G401.6 (cell line): ENCODE measurements at regions not wholly inside any gene's neighbourhood (a gene's known extent, or its start where the extent isn't known, plus 50 kb on each side); places are given as distances from the start of the nearest gene placed in this dataset.

Source experiments
- FAIRE-seq: peaks from 2 replicates; lab custom pipeline; 2012; peaks lifted over from hg19 to GRCh38; lab: Jason Lieb, UNC

DNA sequence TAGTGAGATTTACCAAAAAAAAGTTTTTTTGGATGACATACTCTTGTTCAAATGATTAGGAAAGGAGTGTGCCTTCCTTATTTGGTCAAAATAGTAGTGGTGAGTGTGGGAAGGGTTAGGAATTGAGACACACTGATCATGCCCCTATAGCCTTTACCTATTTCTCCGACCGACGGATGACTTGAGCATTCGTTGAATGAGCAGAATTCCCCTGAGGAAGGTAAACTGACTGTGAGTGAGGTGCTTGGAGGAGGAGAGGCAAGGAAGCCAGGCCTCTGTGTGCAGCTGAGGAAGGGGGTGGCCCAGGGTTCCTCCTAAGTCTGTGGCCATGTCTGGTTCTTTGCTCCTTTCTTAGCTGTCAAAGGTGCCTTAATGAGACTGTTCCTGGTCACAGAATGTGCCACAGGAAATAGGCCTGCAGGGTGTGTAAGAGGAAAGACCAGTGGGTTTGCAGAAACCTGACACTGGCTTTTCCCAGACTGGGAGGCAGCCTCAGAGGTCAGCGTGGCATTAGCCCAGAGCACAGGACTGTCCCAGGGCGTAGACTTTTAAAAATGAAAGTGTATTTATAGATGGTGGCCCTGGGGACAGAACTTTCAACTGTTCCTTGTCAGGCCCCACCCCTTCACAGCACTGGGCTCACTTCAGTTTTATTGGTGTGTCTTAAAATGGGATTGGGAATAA lies 307.7 kb upstream of the C2CD4B start:
- FAIRE-seq, result no peak

GRCh38 chr15:62474021-62474770 lies 309.1 kb upstream of the C2CD4B start:
- no peak for FAIRE-seq

DNA sequence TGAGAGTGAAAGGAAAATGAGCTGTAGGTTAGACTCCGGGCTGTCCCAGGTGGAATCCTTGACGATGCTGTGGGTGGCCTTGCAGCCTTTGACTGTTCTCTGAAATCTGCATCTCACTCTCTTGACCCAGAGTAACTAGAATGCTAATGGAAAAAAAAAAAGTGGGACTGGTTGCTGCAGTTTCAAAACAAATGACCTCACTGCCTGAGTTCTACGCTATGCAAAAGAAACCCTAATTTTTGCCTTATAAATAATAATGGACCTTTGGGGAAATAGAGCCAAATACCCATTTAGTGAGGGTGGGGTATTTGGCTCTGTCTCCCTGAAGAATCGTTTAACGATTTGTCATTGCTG lies 309.7 kb upstream of the C2CD4B start:
- no peak for FAIRE-seq

GRCh38 chr15:62475591-62475990 lies 310.5 kb upstream of the C2CD4B start:
- FAIRE-seq, result no peak

DNA sequence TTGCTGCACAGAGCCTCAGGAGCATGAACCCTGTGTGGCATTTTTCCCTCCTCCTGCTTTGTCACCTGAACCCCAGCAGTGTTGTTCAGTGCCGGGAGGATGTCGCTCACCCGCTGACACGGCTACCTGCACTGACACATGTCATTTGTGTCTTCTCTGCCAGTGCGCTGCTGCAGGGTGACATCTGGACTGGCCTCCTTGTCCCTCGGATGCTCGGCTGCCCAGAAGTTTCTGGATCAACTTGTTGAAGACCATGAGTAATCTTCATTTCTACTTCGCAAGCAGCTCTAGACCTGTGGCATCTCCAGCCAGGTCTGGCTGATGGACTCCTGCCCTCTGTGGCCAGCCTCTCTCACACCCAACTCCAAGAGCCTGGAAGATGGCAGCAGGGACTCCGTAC lies 311.1 kb upstream of the C2CD4B start:
- no peak for FAIRE-seq

DNA sequence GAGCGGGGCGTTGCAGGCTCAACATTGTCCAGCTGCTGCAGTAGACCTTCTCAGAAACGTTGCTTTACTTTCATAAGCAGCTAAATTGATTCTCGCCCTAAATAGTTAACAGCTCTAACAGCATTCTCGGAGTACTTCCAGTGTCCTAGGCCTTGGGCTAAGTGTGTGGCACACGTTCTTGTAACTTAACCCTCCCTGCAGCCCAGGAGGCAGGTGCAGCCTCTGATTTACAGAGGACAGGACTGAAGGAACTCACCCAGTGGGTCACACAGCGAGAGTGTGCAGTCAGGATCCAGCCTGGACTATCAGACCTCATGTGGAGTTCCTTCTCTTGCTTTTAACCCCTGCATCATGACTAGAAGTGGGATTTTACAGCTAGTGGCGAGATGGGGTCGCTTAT lies 312.8 kb upstream of the C2CD4B start:
- FAIRE-seq, result no peak

- peak; percentile 78 for FAIRE-seq
Measured at GRCh38 chr15:62482785-62483429, 317.8 kb upstream of the C2CD4B start.

DNA sequence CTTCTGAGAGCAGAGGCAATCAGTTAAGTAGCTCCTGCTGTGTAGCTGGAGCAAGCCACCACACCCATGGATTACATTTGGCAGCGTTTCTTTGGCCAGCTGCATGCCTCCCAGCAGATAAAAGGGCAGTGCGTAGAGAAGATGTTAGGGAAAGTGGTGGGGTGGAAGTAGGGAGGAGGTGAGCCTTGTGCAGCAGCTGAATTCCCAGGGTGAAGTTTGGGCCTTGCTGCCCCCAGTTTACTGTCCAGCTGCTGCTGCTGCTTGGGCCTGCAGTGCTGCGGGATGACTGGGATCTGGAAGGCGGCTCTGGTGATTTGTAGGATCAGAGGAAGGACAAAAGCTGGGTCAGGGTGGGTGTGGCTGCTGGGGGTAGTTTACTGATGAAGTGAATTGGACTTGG lies 318.7 kb upstream of the C2CD4B start:
- FAIRE-seq, result no peak

- no peak for FAIRE-seq
Measured at GRCh38 chr15:62485170-62485720, 320.2 kb upstream of the C2CD4B start.

DNA sequence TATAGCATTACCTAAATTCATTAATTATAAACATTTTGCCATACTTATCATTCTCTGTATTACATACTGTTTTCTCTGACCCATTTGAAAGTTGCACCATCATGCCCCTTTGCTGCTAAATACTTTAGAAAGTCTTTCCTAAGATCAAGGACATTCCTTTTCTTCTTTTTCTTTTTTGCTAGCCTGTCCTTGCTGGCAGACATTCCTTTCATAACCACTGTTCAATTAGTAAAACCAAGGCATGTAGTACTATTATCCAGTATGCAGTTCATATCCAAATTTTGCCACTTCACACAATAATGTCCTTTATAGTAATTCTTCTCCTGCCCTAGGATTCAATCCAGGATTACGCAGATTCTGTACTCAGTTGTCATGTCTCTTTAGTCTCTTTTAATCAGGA lies 321.0 kb upstream of the C2CD4B start:
- FAIRE-seq, result no peak

GRCh38 chr15:62488387-62488786 lies 323.3 kb upstream of the C2CD4B start:
- FAIRE-seq, result no peak

- FAIRE-seq, result no peak
Measured at GRCh38 chr15:62491642-62492041, 326.6 kb upstream of the C2CD4B start.

GRCh38 chr15:62492900-62493299 lies 327.8 kb upstream of the C2CD4B start:
- no peak for FAIRE-seq

DNA sequence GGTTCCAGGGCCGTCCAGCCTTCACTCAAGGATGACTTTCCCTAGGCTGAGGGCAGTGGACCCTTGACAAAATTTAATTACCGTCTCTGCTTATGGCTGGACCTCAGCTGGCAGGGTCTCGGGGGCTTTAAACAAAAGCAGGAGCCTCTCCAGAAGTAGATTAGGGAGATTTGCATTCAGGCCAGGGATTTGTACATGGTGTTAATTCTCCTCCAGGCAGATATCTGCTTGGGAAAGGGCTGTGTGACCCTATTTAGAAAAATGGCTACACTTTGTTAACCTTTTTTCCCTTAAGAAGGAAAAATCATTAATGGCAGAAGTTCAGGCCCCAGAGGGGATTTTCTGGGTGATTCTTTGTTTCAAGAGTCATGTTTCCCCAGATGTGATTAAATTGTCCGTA lies 329.1 kb upstream of the C2CD4B start:
- no peak for FAIRE-seq

DNA sequence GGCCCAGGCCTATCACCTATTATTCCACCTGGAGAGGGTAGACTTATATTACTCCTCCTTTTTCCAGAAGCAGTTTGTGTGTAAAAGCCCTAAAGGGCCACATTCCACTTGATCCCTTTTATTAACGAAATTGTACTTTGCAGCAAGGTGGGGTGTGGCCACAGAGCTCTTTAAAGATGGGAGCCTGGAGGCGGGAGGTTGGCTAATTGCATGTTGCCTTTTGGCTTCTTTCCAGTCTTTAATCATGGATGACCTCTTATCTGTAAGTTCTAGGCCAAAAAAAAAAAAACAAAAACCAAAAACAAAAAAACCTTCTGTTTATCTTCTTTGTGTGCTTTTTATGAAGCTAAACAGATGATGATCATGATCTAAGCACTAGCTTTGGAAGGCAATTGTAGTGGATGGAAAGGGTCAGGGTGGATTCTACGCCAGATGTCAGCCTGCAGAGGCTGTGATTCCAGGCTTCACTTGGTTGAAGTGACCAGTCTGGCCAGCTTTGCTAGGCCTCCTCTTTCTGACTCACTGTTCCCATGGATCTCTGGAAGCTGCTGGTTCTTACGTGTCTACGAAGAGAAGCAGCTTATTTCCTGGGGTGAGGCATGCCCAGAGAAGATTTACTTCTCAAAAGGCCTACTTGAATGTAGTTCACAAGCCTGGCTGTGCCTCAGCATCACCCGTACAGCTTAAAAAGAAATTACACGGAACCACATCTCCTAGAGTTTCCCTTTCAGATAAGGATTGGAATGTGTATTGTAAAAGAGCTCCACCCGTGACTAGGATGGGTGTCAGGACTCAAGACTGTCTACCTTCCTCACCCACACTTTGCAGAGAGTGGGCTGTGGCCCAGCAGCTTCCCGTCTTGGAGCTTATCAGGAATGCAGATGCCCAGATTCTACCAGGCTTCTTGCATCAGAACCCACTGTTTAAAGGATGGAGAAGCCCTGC lies 330.9 kb upstream of the C2CD4B start:
- no peak for FAIRE-seq

DNA sequence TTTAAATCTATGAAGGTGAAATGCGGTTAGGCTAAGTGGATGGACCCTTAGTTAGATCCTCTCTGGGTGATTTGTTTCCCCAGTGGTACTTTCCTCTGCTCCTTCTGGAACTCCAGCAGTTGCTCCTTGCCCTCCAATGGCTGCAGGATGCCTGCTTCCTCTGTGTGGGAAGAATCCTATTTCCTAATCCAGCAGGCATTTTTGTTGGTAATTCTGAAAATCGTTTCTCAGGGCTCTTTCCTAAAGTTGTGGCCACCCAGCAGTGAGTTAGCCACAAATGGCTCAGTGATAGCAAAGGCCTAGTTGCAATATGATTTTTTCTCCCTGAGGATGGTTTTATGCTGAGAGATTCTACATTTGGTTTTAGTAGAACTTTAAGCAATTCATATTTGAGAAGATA lies 332.3 kb upstream of the C2CD4B start:
- no peak for FAIRE-seq

DNA sequence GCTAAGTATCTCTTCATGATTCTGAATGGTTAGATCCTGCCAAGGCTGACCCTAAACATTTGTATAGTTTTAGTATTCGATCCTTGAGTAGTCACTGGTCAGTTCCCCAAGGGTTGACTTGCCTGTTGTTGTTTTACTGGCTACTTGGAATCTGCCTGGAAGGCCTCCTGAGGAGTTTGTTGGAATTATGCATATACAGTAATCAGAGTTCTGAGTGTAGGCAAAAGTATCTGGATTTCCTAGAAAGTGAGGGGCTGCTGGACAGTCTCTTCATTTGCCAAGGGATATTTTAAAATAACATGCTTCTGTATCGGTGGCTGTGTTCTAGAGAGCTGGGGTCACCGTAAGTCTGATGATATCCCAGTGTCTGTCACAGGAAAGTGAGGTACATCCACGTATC lies 333.2 kb upstream of the C2CD4B start:
- no peak for FAIRE-seq

DNA sequence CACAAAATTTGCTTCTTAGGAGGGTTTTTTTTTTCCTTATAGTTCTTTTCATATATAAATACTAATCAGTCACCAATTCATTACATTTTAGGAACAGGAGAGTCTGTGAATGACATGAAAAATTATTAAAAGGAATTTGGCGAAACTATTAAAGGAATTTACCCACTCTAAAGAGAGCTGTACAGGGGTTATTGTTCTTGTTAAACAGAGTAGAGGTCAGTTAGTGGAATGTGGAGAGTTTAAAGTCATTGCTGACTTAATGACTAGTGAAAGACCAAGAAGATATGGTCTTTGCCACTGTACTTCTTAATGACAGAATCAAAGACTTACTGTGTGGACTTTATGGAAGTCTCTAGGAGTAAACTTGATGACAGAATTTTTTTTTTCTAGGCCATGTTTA lies 333.6 kb upstream of the C2CD4B start:
- FAIRE-seq, result no peak

DNA sequence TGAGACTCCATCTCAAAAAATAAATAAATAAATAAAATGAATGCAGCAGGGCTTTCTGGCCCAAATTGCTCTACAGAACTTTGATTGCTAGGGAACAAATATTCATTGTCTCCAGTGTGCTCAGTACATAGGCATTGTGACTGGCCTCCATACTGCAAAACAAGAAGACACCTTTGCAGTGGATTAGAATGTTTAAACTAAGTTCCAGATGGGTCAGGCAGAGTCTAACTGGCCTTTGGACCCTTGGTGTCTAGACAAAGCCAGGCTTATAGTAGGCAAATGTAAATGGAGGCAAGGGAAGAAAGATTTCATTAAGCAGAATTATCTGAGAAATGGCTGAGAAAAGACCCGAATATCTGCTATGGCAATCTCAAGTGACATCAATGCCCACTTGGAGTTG lies 335.2 kb upstream of the C2CD4B start:
- FAIRE-seq, result no peak

DNA sequence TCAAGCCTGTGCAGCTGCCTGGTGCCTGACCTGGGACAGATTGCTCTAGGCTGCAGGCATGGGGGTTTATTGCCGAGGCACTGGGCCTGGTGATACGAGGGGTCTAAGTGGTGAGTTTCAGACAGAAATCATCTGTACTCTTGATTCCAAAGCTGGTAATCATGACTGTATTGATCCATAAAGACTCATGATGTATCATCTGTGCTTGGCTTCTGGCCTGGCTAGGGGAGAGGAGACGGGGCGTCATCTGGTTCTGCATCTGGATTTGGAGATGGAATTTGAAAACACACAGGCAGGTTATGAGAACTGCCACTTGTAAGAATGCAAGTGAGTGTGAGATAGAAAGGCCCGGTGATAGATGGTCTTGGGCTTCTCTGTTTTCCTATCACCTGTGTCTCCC lies 337.4 kb upstream of the C2CD4B start:
- FAIRE-seq, result no peak

GRCh38 chr15:62503451-62503850 lies 338.4 kb upstream of the C2CD4B start:
- FAIRE-seq, result no peak

- no peak for FAIRE-seq
Measured at GRCh38 chr15:62505762-62506161, 340.7 kb upstream of the C2CD4B start.
